ENCODE measurements at regions not wholly inside any gene's neighbourhood (a gene's known extent, or its start where the extent isn't known, plus 50 kb on each side); places are given as distances from the start of the nearest gene placed in this dataset.

DNA sequence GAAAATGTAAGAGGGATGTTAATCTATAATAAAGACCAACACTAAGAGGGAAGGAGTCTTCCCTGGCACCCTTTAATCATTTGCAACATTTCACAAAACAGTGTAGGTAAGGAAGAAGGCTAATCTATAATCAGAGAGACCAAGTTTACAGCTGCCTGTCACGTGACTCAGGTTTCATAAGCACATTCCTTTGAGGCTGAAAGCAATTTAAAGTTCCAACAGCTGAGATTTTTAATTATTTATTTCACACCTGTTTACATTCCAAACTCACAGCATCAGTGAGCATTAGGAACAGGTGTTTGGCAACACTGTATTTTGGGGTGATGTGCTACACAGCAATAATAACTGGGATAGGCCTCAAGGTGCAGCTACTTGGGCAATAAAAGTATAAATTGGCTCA is 75.7 kb upstream of the PGBD5 start:
- H2AFZ ChIP-seq (ENCODE audit: low read depth, low read length): no peak overlapping the region
- no peak for TF ChIP-seq CTCF (IDR thresholded peaks at IDR 0.05; ENCODE audit: borderline replicate concordance, extremely low read depth, low read length, poor library complexity, severe bottlenecking)
- TF ChIP-seq EZH2 (IDR thresholded peaks at IDR 0.05; ENCODE audit: borderline replicate concordance, low read depth, low read length, severe bottlenecking): no peak
- H3K9me3 ChIP-seq (ENCODE audit: insufficient read depth, low read length, severe bottlenecking): no peaks in the 10 kb centered on the region
- no peak overlapping the region for H3K4me2 ChIP-seq (ENCODE audit: insufficient read depth, low read length)
- H3K27me3 ChIP-seq (ENCODE audit: insufficient read depth, low read length, poor library complexity): peaks cover 5% of the 10 kb centered on the region
- no peak overlapping the region for H3K4me3 ChIP-seq (ENCODE audit: low read depth in 1 of 2, low read length in 2 of 2)
- H3K27ac ChIP-seq (ENCODE audit: low read length): no peak overlapping the region
- ATAC-seq (ENCODE audit: insufficient read depth, low read depth) (no peak), DNase-seq (no peak)
- no peaks in the 10 kb centered on the region for H3K4me1 ChIP-seq (ENCODE audit: insufficient read depth, low read length)
- no peaks in the 10 kb centered on the region for H4K20me1 ChIP-seq (ENCODE audit: insufficient read depth, low read length)
- no peaks in the 10 kb centered on the region for H3K79me2 ChIP-seq (ENCODE audit: insufficient read depth, low read length)
- H3K36me3 ChIP-seq (ENCODE audit: insufficient read depth, low read length): no peaks in the 10 kb centered on the region
- no peak overlapping the region for H3K9ac ChIP-seq (ENCODE audit: low read depth, low read length)

DNA sequence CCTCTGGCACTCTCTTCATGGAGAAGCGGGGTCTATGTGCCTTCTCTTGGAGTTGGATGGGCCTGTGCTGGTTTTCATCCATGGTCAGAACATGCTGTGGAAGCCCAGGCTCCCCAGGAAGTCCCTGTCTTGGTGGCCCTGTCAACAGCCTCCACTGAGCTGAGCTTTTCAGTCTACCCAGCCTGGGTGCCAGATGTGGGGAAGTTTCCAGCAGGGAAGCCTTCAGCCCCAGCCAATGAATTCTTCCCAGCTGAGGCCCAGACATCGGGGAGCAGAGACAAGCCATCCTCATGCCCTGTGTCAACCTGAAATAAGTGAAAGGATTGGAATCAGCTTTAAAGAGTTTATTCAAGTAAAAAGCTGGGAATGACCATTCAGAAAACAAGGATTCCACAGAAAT is 75.1 kb upstream of the PGBD5 start:
- Histone ChIP-seq H3K4me1 (ENCODE audit: insufficient read depth, low read length) (no peaks in the 10 kb centered on the region), H3K27ac (ENCODE audit: low read length) (no peak overlapping the region), H3K9ac (ENCODE audit: low read depth, low read length) (no peak overlapping the region)

GRCh38 chr1:230500063-230500462 is 73.9 kb upstream of the PGBD5 start:
- Histone ChIP-seq H3K79me2 (ENCODE audit: insufficient read depth, low read length) (no peaks in the 10 kb centered on the region), H3K36me3 (ENCODE audit: insufficient read depth, low read length) (no peaks in the 10 kb centered on the region), H3K4me3 (ENCODE audit: low read depth in 1 of 2, low read length in 2 of 2) (no peak overlapping the region), H3K4me1 (ENCODE audit: insufficient read depth, low read length) (no peaks in the 10 kb centered on the region), H2AFZ (ENCODE audit: low read depth, low read length) (no peak overlapping the region), H3K27me3 (ENCODE audit: insufficient read depth, low read length, poor library complexity) (peaks cover 5% of the 10 kb centered on the region), H3K4me2 (ENCODE audit: insufficient read depth, low read length) (no peak overlapping the region), H3K27ac (ENCODE audit: low read length) (no peak overlapping the region), H3K9ac (ENCODE audit: low read depth, low read length) (no peak overlapping the region), H3K9me3 (ENCODE audit: insufficient read depth, low read length, severe bottlenecking) (no peaks in the 10 kb centered on the region), H4K20me1 (ENCODE audit: insufficient read depth, low read length) (no peaks in the 10 kb centered on the region)
- no peak for DNase-seq
- no peak for ATAC-seq (ENCODE audit: insufficient read depth, low read depth)
- no peak for TF ChIP-seq CTCF (IDR thresholded peaks at IDR 0.05; ENCODE audit: borderline replicate concordance, extremely low read depth, low read length, poor library complexity, severe bottlenecking)
- TF ChIP-seq EZH2 (IDR thresholded peaks at IDR 0.05; ENCODE audit: borderline replicate concordance, low read depth, low read length, severe bottlenecking): no peak

More for the DNA sequence above, 75.1 kb upstream of the PGBD5 start:
- TF ChIP-seq EZH2 (IDR thresholded peaks at IDR 0.05; ENCODE audit: borderline replicate concordance, low read depth, low read length, severe bottlenecking) (no peak), CTCF (IDR thresholded peaks at IDR 0.05; ENCODE audit: borderline replicate concordance, extremely low read depth, low read length, poor library complexity, severe bottlenecking) (no peak)
- Histone ChIP-seq H3K27me3 (ENCODE audit: insufficient read depth, low read length, poor library complexity) (peaks cover 5% of the 10 kb centered on the region), H3K36me3 (ENCODE audit: insufficient read depth, low read length) (no peaks in the 10 kb centered on the region), H3K4me2 (ENCODE audit: insufficient read depth, low read length) (no peak overlapping the region), H3K9me3 (ENCODE audit: insufficient read depth, low read length, severe bottlenecking) (no peaks in the 10 kb centered on the region), H3K79me2 (ENCODE audit: insufficient read depth, low read length) (no peaks in the 10 kb centered on the region), H4K20me1 (ENCODE audit: insufficient read depth, low read length) (no peaks in the 10 kb centered on the region), H3K4me3 (ENCODE audit: low read depth in 1 of 2, low read length in 2 of 2) (no peak overlapping the region), H2AFZ (ENCODE audit: low read depth, low read length) (no peak overlapping the region)
- DNase-seq (no peak), ATAC-seq (ENCODE audit: insufficient read depth, low read depth) (no peak)

GRCh38 chr1:230499496-230499895 is 73.4 kb upstream of the PGBD5 start:
- no peaks in the 10 kb centered on the region for H4K20me1 ChIP-seq (ENCODE audit: insufficient read depth, low read length)
- no peaks in the 10 kb centered on the region for H3K79me2 ChIP-seq (ENCODE audit: insufficient read depth, low read length)
- peaks cover 9% of the 10 kb centered on the region for H3K27me3 ChIP-seq (ENCODE audit: insufficient read depth, low read length, poor library complexity)
- TF ChIP-seq EZH2 (IDR thresholded peaks at IDR 0.05; ENCODE audit: borderline replicate concordance, low read depth, low read length, severe bottlenecking) (no peak), CTCF (IDR thresholded peaks at IDR 0.05; ENCODE audit: borderline replicate concordance, extremely low read depth, low read length, poor library complexity, severe bottlenecking) (no peak)
- no peaks in the 10 kb centered on the region for H3K9me3 ChIP-seq (ENCODE audit: insufficient read depth, low read length, severe bottlenecking)
- no peak overlapping the region for H2AFZ ChIP-seq (ENCODE audit: low read depth, low read length)
- H3K4me2 ChIP-seq (ENCODE audit: insufficient read depth, low read length): no peak overlapping the region
- ATAC-seq (ENCODE audit: insufficient read depth, low read depth) (no peak), DNase-seq (no peak)
- H3K4me1 ChIP-seq (ENCODE audit: insufficient read depth, low read length): no peaks in the 10 kb centered on the region
- no peaks in the 10 kb centered on the region for H3K36me3 ChIP-seq (ENCODE audit: insufficient read depth, low read length)
- H3K9ac ChIP-seq (ENCODE audit: low read depth, low read length): no peak overlapping the region
- H3K27ac ChIP-seq (ENCODE audit: low read length): no peak overlapping the region
- H3K4me3 ChIP-seq (ENCODE audit: low read depth in 1 of 2, low read length in 2 of 2): no peak overlapping the region
